KOPT-K1 (cell line): ENCODE measurements at regions not wholly inside any gene's neighbourhood (a gene's known extent, or its start where the extent isn't known, plus 50 kb on each side); places are given as distances from the start of the nearest gene placed in this dataset.

ENCODE experiments used
- H3K27ac ChIP-seq: fragments of 200-600 bp; sonication (generic); 2 replicates; pipeline ENCODE4 v1.5.1; 2016; ENCODE audit warnings: antibody characterized with exemption, mild to moderate bottlenecking, low read depth, low read length; ENCODE audit not compliant: poor library complexity, severe bottlenecking
- H3K36me3 ChIP-seq: fragments of 200-600 bp; sonication (generic); 2 replicates; pipeline ENCODE4 v1.5.1; 2017; ENCODE audit warnings: antibody characterized with exemption, mild to moderate bottlenecking, low read length, moderate library complexity; ENCODE audit not compliant: insufficient read depth
- H3K9me3 ChIP-seq: fragments of 200-600 bp; sonication (generic); 2 replicates; pipeline ENCODE4 v1.5.1; 2017; ENCODE audit warnings: antibody characterized with exemption, low read length, mild to moderate bottlenecking; ENCODE audit not compliant: insufficient read depth, poor library complexity, severe bottlenecking

GRCh38 chr4:108335081-108335480 lies 166.3 kb upstream of the LEF1 start:
- no peaks in the 10 kb centered on the region for H3K9me3 ChIP-seq
- H3K36me3 ChIP-seq: no peaks in the 10 kb centered on the region
- H3K27ac ChIP-seq: peak overlapping the region; percentile 12

GRCh38 chr4:108334031-108334430 lies 165.3 kb upstream of the LEF1 start:
- Histone ChIP-seq H3K27ac (no peak overlapping the region), H3K9me3 (no peaks in the 10 kb centered on the region), H3K36me3 (no peaks in the 10 kb centered on the region)

GRCh38 chr4:108333353-108333942 lies 164.7 kb upstream of the LEF1 start:
- no peaks in the 10 kb centered on the region for H3K36me3 ChIP-seq
- no peak overlapping the region for H3K27ac ChIP-seq
- no peaks in the 10 kb centered on the region for H3K9me3 ChIP-seq

- Histone ChIP-seq H3K9me3 (no peaks in the 10 kb centered on the region), H3K36me3 (no peaks in the 10 kb centered on the region), H3K27ac (no peak overlapping the region)
These were observed 163.3 kb upstream of the LEF1 start for GRCh38 chr4:108331905-108332632.

GRCh38 chr4:108328383-108328732 lies 159.6 kb upstream of the LEF1 start:
- Histone ChIP-seq H3K9me3 (peaks cover 2% of the 10 kb centered on the region), H3K36me3 (no peaks in the 10 kb centered on the region), H3K27ac (peak overlapping the region; percentile 14)

- Histone ChIP-seq H3K9me3 (peaks cover 4% of the 10 kb centered on the region), H3K27ac (peak overlapping the region; percentile 14), H3K36me3 (no peaks in the 10 kb centered on the region)
These were observed 159.1 kb upstream of the LEF1 start for GRCh38 chr4:108327642-108328382.

- no peaks in the 10 kb centered on the region for H3K36me3 ChIP-seq
These were observed 156.8 kb upstream of the LEF1 start for GRCh38 chr4:108325561-108325960.

GRCh38 chr4:108324450-108324849 lies 155.7 kb upstream of the LEF1 start:
- Histone ChIP-seq H3K27ac (no peak overlapping the region), H3K36me3 (no peaks in the 10 kb centered on the region), H3K9me3 (peaks cover 9% of the 10 kb centered on the region)

More at GRCh38 chr4:108325561-108325960, 156.8 kb upstream of the LEF1 start:
- Histone ChIP-seq H3K27ac (no peak overlapping the region), H3K9me3 (peaks cover 9% of the 10 kb centered on the region)

GRCh38 chr4:108322497-108322896 lies 153.8 kb upstream of the LEF1 start:
- no peaks in the 10 kb centered on the region for H3K36me3 ChIP-seq
- no peak overlapping the region for H3K27ac ChIP-seq
- H3K9me3 ChIP-seq: peaks cover 9% of the 10 kb centered on the region

GRCh38 chr4:108320061-108320460 lies 151.3 kb upstream of the LEF1 start:
- no peak overlapping the region for H3K27ac ChIP-seq
- no peaks in the 10 kb centered on the region for H3K36me3 ChIP-seq
- peaks cover 9% of the 10 kb centered on the region for H3K9me3 ChIP-seq

GRCh38 chr4:108317377-108317776 lies 148.6 kb upstream of the LEF1 start:
- peaks cover 2% of the 10 kb centered on the region for H3K9me3 ChIP-seq
- no peaks in the 10 kb centered on the region for H3K36me3 ChIP-seq
- H3K27ac ChIP-seq: no peak overlapping the region

GRCh38 chr4:108315694-108316093 lies 147.0 kb upstream of the LEF1 start:
- no peaks in the 10 kb centered on the region for H3K9me3 ChIP-seq
- no peaks in the 10 kb centered on the region for H3K36me3 ChIP-seq
- H3K27ac ChIP-seq: peak overlapping the region; percentile 45

GRCh38 chr4:108314900-108315589 lies 146.3 kb upstream of the LEF1 start:
- Histone ChIP-seq H3K27ac (peak overlapping the region; percentile 45), H3K9me3 (peaks cover 6% of the 10 kb centered on the region), H3K36me3 (no peaks in the 10 kb centered on the region)

- peak overlapping the region; percentile 45 for H3K27ac ChIP-seq
- no peaks in the 10 kb centered on the region for H3K36me3 ChIP-seq
- peaks cover 10% of the 10 kb centered on the region for H3K9me3 ChIP-seq
These were observed 145.0 kb upstream of the LEF1 start for GRCh38 chr4:108313546-108314339.
